ENCODE measurements at regions not wholly inside any gene's neighbourhood (a gene's known extent, or its start where the extent isn't known, plus 50 kb on each side); places are given as distances from the start of the nearest gene placed in this dataset.

DNA sequence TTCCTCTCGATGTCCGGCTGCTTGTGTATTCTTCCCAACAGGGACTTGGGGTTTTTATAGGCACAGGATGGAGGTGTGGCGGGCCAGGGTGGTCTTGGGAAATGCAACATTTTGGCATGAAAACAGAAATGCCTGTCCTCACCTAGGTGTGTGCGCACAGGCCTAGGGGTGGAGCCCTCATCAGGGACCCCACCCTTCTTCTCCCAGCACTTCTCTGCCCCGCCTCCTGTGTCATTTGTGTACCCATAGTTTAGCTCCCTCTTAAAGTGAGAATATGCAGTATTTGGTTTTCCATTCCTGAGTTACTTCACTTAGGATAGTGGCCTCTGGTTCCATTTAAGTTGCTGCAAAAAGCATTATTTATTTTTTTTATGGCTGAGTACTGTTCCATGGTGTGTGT, 90.2 kb upstream of the ITGB1 start:
- Histone ChIP-seq H3K27me3 (ENCODE audit: insufficient read depth, low read length) (no peaks in the 10 kb centered on the region), H3K4me1 (ENCODE audit: insufficient read depth, low read length) (peaks cover 16% of the 10 kb centered on the region; the same call in 1 of the 2 replicates), H3K9ac (ENCODE audit: low read depth, low read length) (no peak overlapping the region), H3K4me3 (ENCODE audit: low read length) (no peak overlapping the region), H3K9me3 (ENCODE audit: insufficient read depth, low read depth, low read length) (no peaks in the 10 kb centered on the region), H3K27ac (ENCODE audit: low read depth, low read length) (no peak overlapping the region), H3K36me3 (ENCODE audit: insufficient read depth, low read length) (no peaks in the 10 kb centered on the region)
- 93% methylated on average over 5 of the region's 5 CpGs for WGBS

DNA sequence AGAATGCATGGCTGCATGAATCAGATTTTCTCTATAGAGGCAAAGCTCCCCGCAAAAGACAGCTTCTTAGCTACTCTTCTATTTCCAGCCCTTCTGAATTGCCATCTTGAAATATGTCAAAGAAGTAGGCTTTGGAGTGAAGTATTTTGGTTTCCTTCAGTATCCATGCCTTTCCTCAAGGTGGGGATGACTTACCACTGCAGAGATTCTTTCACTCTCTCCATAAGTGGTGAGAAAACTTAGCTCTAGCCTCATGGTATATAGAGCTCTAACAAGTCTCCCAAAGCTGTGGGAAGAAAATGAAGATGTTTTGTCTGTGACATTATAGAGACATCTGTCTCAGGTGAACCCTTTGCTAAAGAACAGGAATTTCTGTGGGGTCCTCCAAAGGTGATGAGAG, 89.6 kb upstream of the ITGB1 start:
- Histone ChIP-seq H3K9ac (ENCODE audit: low read depth, low read length) (no peak overlapping the region), H3K36me3 (ENCODE audit: insufficient read depth, low read length) (no peaks in the 10 kb centered on the region), H3K4me1 (ENCODE audit: insufficient read depth, low read length) (peaks cover 18% of the 10 kb centered on the region; the same call in 1 of the 2 replicates), H3K27me3 (ENCODE audit: insufficient read depth, low read length) (no peaks in the 10 kb centered on the region), H3K27ac (ENCODE audit: low read depth, low read length) (no peak overlapping the region), H3K4me3 (ENCODE audit: low read length) (no peak overlapping the region), H3K9me3 (ENCODE audit: insufficient read depth, low read depth, low read length) (no peaks in the 10 kb centered on the region)
- 100% methylated on average over 1 of the region's 1 CpG for WGBS

- Histone ChIP-seq H3K27me3 (ENCODE audit: insufficient read depth, low read length) (no peaks in the 10 kb centered on the region), H3K27ac (ENCODE audit: low read depth, low read length) (no peak overlapping the region), H3K4me1 (ENCODE audit: insufficient read depth, low read length) (peaks cover 19% of the 10 kb centered on the region), H3K36me3 (ENCODE audit: insufficient read depth, low read length) (no peaks in the 10 kb centered on the region), H3K9me3 (ENCODE audit: insufficient read depth, low read depth, low read length) (no peaks in the 10 kb centered on the region), H3K9ac (ENCODE audit: low read depth, low read length) (no peak overlapping the region), H3K4me3 (ENCODE audit: low read length) (no peak overlapping the region)
- WGBS = 90% methylated on average over 2 of the region's 4 CpGs
Measured at GRCh38 chr10:33046792-33047191, 88.8 kb upstream of the ITGB1 start.

DNA sequence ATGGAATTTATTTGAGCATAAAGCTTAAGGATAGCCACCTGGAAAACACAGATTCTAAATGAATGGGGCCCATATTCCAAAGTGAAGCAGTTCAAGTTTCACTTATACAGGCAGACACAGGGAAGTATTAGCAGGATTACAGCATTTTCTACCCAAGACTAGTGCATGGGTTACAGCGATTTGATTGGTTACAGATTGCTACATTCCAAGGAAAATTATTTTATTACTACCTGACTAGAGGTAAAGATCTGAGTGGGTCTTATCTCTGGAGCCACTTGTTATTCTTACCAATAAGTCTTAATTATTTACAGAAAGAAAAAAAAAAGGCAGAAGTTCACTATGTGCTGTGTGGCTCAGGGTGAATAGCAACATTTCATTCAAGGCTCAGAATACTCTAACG, 87.4 kb upstream of the ITGB1 start:
- Histone ChIP-seq H3K9ac (ENCODE audit: low read depth, low read length) (no peak overlapping the region), H3K36me3 (ENCODE audit: insufficient read depth, low read length) (no peaks in the 10 kb centered on the region), H3K27ac (ENCODE audit: low read depth, low read length) (no peak overlapping the region), H3K4me3 (ENCODE audit: low read length) (no peak overlapping the region), H3K4me1 (ENCODE audit: insufficient read depth, low read length) (peaks cover 25% of the 10 kb centered on the region), H3K27me3 (ENCODE audit: insufficient read depth, low read length) (no peaks in the 10 kb centered on the region), H3K9me3 (ENCODE audit: insufficient read depth, low read depth, low read length) (no peaks in the 10 kb centered on the region)
- WGBS = 95% methylated on average over 1 of the region's 2 CpGs

GRCh38 chr10:33042565-33042964, 84.5 kb upstream of the ITGB1 start:
- Histone ChIP-seq H3K9me3 (ENCODE audit: insufficient read depth, low read depth, low read length) (peaks cover 3% of the 10 kb centered on the region; the same call in 1 of the 2 replicates), H3K4me3 (ENCODE audit: low read length) (no peak overlapping the region), H3K4me1 (ENCODE audit: insufficient read depth, low read length) (peaks cover 41% of the 10 kb centered on the region), H3K36me3 (ENCODE audit: insufficient read depth, low read length) (no peaks in the 10 kb centered on the region), H3K27ac (ENCODE audit: low read depth, low read length) (no peak overlapping the region; the same call in 1 of the 2 replicates), H3K9ac (ENCODE audit: low read depth, low read length) (no peak overlapping the region), H3K27me3 (ENCODE audit: insufficient read depth, low read length) (no peaks in the 10 kb centered on the region)
- 93% methylated on average over 2 of the region's 2 CpGs for WGBS

DNA sequence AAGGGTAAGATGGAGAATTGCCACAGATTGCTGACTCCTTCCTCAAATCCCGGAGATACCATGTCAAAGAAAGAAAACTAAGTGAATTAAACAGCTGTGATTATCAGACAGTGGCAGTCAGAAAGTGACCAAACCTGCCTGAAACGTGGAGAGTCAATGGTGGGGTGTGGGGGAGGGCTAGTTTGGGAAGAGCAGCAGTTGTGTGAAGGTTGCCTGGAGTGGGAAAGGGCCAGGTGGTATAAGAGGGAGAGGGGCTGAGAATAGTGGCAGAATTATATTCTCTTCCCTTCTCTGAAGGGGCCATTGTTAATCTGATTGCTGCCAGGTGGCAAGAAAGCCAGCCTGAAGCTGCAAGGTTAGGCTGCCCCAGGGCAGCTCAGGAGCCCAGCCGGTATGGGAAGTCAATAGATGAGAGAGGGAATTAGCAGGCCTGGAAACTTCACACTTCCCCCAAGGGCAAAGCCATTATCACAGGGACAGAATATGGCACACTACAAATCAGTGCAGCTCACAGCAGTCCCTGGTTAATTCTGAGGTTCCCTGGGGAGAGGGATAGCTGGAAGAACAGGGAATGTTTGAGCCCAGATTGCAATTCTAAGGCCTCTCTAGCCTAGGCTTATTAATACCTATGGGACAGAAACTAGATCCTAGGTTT, 83.9 kb upstream of the ITGB1 start:
- Histone ChIP-seq H3K9me3 (ENCODE audit: insufficient read depth, low read depth, low read length) (peaks cover 9% of the 10 kb centered on the region), H3K27ac (ENCODE audit: low read depth, low read length) (peak overlapping the region; percentile 14; the same call in 1 of the 2 replicates), H3K27me3 (ENCODE audit: insufficient read depth, low read length) (no peaks in the 10 kb centered on the region), H3K4me3 (ENCODE audit: low read length) (no peak overlapping the region), H3K4me1 (ENCODE audit: insufficient read depth, low read length) (peaks cover 41% of the 10 kb centered on the region), H3K9ac (ENCODE audit: low read depth, low read length) (no peak overlapping the region), H3K36me3 (ENCODE audit: insufficient read depth, low read length) (no peaks in the 10 kb centered on the region)
- 39% methylated on average over 3 of the region's 3 CpGs for WGBS

GRCh38 chr10:33040436-33040835, 82.4 kb upstream of the ITGB1 start:
- Histone ChIP-seq H3K27ac (ENCODE audit: low read depth, low read length) (no peak overlapping the region), H3K4me3 (ENCODE audit: low read length) (no peak overlapping the region), H3K9ac (ENCODE audit: low read depth, low read length) (no peak overlapping the region), H3K9me3 (ENCODE audit: insufficient read depth, low read depth, low read length) (peaks cover 10% of the 10 kb centered on the region), H3K27me3 (ENCODE audit: insufficient read depth, low read length) (no peaks in the 10 kb centered on the region), H3K4me1 (ENCODE audit: insufficient read depth, low read length) (peaks cover 41% of the 10 kb centered on the region), H3K36me3 (ENCODE audit: insufficient read depth, low read length) (no peaks in the 10 kb centered on the region)
- WGBS = 85% methylated on average over 1 of the region's 1 CpG

DNA sequence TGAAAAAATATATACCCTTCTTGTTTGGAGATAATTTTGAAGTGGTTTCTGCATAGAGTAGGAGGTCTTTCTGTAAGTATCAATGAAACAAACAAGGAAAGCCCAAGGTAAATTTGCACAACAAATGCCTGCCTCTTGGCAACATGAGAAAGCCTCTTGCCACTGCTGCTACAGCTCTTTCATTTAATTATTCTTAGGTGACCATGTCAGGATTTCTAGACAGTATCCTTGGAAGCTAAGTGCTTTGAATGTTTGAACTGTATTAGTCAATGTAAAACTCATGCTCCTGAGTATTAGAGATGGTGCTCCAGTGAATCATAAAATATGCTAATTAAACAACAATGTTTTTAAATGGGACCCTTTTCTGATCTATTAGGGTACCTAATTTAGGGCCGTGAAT, 81.2 kb upstream of the ITGB1 start:
- no peak overlapping the region for H3K9ac ChIP-seq (ENCODE audit: low read depth, low read length)
- WGBS = 63% methylated on average over 1 of the region's 1 CpG
- H3K4me3 ChIP-seq (ENCODE audit: low read length) = peak overlapping the region; percentile 26
- H3K27me3 ChIP-seq (ENCODE audit: insufficient read depth, low read length) = no peaks in the 10 kb centered on the region
- H3K27ac ChIP-seq (ENCODE audit: low read depth, low read length) = no peak overlapping the region; the same call in 1 of the 2 replicates
- no peaks in the 10 kb centered on the region for H3K36me3 ChIP-seq (ENCODE audit: insufficient read depth, low read length)
- H3K4me1 ChIP-seq (ENCODE audit: insufficient read depth, low read length) = peaks cover 41% of the 10 kb centered on the region
- peaks cover 10% of the 10 kb centered on the region for H3K9me3 ChIP-seq (ENCODE audit: insufficient read depth, low read depth, low read length)

GRCh38 chr10:33038672-33039071, 80.6 kb upstream of the ITGB1 start:
- 50% methylated on average over 3 of the region's 7 CpGs for WGBS
- peak overlapping the region; percentile 26 for H3K4me3 ChIP-seq (ENCODE audit: low read length)

DNA sequence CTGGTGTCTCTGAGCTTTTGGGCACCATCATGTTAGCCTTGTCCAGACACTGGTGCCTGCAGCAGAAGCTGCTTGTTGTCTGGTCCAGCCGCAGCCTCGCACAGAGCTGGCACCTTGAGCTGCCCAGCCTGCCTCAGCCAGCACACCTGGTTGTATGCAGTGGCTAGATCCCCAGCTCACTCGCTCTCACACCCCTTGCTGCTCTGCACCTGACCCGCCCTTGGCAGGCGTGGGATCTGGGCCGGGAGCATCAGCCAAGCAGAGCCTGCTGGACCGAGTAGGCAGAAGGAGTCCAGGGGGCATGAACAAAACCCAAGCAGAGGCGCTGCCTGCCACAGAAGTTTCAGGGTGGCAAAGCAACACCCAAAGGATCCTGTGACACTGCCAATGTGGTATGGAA, 79.7 kb upstream of the ITGB1 start:
- WGBS = 95% methylated on average over 8 of the region's 8 CpGs

More at GRCh38 chr10:33038672-33039071, 80.6 kb upstream of the ITGB1 start:
- Histone ChIP-seq H3K36me3 (ENCODE audit: insufficient read depth, low read length) (no peaks in the 10 kb centered on the region), H3K9ac (ENCODE audit: low read depth, low read length) (no peak overlapping the region), H3K27me3 (ENCODE audit: insufficient read depth, low read length) (no peaks in the 10 kb centered on the region), H3K4me1 (ENCODE audit: insufficient read depth, low read length) (peaks cover 41% of the 10 kb centered on the region), H3K9me3 (ENCODE audit: insufficient read depth, low read depth, low read length) (peaks cover 10% of the 10 kb centered on the region), H3K27ac (ENCODE audit: low read depth, low read length) (no peak overlapping the region)

DNA sequence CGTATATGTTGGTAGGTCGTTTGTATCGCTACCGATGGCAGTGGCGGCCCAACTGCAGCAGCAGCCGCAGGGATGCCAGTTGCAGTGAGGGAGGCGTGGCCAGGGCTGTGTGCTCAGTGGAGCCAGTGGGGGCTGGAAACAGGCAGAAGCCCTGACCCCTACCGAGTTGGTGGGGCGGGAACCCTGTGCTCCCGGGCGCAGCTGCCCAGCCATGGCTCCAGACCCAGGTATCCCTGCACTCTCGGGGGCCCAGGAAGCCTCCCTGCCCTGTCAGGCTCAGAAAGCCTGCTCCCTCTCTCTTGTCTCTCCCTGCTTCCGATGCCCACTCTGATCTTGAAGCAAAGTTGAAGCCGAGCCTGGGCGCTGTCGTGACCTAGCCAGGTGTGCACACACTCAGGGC, 78.6 kb upstream of the ITGB1 start:
- no peaks in the 10 kb centered on the region for H3K36me3 ChIP-seq (ENCODE audit: insufficient read depth, low read length)
- H3K9ac ChIP-seq (ENCODE audit: low read depth, low read length) = no peak overlapping the region
- H3K9me3 ChIP-seq (ENCODE audit: insufficient read depth, low read depth, low read length) = peaks cover 10% of the 10 kb centered on the region
- WGBS = 95% methylated on average over 16 of the region's 16 CpGs
- H3K27me3 ChIP-seq (ENCODE audit: insufficient read depth, low read length) = no peaks in the 10 kb centered on the region
- H3K4me3 ChIP-seq (ENCODE audit: low read length) = no peak overlapping the region
- H3K4me1 ChIP-seq (ENCODE audit: insufficient read depth, low read length) = peaks cover 29% of the 10 kb centered on the region
- no peak overlapping the region for H3K27ac ChIP-seq (ENCODE audit: low read depth, low read length)

More for the DNA sequence above, 79.7 kb upstream of the ITGB1 start:
- peaks cover 10% of the 10 kb centered on the region for H3K9me3 ChIP-seq (ENCODE audit: insufficient read depth, low read depth, low read length)
- H3K27me3 ChIP-seq (ENCODE audit: insufficient read depth, low read length) = no peaks in the 10 kb centered on the region
- H3K27ac ChIP-seq (ENCODE audit: low read depth, low read length) = no peak overlapping the region
- H3K4me3 ChIP-seq (ENCODE audit: low read length) = no peak overlapping the region
- H3K36me3 ChIP-seq (ENCODE audit: insufficient read depth, low read length) = no peaks in the 10 kb centered on the region
- H3K9ac ChIP-seq (ENCODE audit: low read depth, low read length) = no peak overlapping the region
- peaks cover 39% of the 10 kb centered on the region for H3K4me1 ChIP-seq (ENCODE audit: insufficient read depth, low read length)

DNA sequence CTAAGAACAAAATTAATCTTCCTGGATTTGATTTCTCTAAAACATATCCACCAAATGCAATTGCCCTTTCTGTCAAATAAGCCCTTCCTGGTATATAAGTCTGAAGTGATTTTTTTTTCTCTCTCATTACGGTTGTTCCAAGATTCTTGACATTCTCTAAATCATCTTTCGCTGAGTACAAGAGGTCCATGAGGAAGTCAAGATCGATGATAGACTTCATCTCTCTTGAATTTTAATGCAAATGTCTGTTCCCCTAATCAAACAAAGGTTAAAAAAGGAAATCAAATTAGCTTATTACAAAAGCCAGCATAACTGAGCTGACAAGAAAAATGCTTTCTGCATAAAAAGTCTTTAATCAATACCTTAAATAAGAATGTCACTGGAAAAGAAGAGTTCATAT, 77.4 kb upstream of the ITGB1 start:
- no peaks in the 10 kb centered on the region for H3K27me3 ChIP-seq (ENCODE audit: insufficient read depth, low read length)
- H3K4me3 ChIP-seq (ENCODE audit: low read length) = no peak overlapping the region
- 96% methylated on average over 3 of the region's 3 CpGs for WGBS
- H3K27ac ChIP-seq (ENCODE audit: low read depth, low read length) = no peak overlapping the region
- no peak overlapping the region for H3K9ac ChIP-seq (ENCODE audit: low read depth, low read length)
- peaks cover 16% of the 10 kb centered on the region for H3K4me1 ChIP-seq (ENCODE audit: insufficient read depth, low read length)
- H3K9me3 ChIP-seq (ENCODE audit: insufficient read depth, low read depth, low read length) = peaks cover 10% of the 10 kb centered on the region
- H3K36me3 ChIP-seq (ENCODE audit: insufficient read depth, low read length) = no peaks in the 10 kb centered on the region
